K562 (cell line): ENCODE measurements at regions not wholly inside any gene's neighbourhood (a gene's known extent, or its start where the extent isn't known, plus 50 kb on each side); places are given as distances from the start of the nearest gene placed in this dataset.

Source experiments
- ATAC-seq: fragments of 200-7000 bp; cut with Tn5 transposase; 3 replicates; pipeline ENCODE4 v1.9.1; 2020; ENCODE audit warnings: moderate library complexity
- BruUV-seq: library from RNA; stranded (reverse); fragments of 400-500 nt; replicated peaks from 2 replicates; lab custom pipeline; 2021; lab: Mats Ljungman, UMichigan
- CTCF ChIA-PET: fragments of 300-600 bp; formaldehyde crosslinking; extraction: SDS; loops from one replicate; lab custom pipeline; 2021; ENCODE audit warnings: low intra/inter-chr PET ratio; lab: Yijun Ruan, JAX
- POLR2A ChIA-PET: fragments of 300-600, 350-650 bp; sonication (Branson Sonifier 250); formaldehyde crosslinking; extraction: SDS; loops from one replicate; lab custom pipeline; 2021; ENCODE audit warnings: antibody characterized with exemption, inconsistent platforms; lab: Yijun Ruan, JAX
- DNase-seq, 4 experiments: peaks; one replicate each; pipeline versions ENCODE4 v3.0.0 to v3.0.0-alpha.2; 2011 to 2018; ENCODE audit warnings: low spot score in 3 of 4, mixed read lengths in 3 of 4; ENCODE audit errors: extremely low read depth in 1 of 4
- FAIRE-seq: peaks from 2 replicates; lab custom pipeline; 2011; peaks lifted over from hg19 to GRCh38; lab: Jason Lieb, UNC
- H2AFZ ChIP-seq: 2 replicates; pipeline ENCODE4 v1.6.0; 2011; ENCODE audit warnings: low read depth, low read length, control low read depth, inconsistent platforms
- H3K27ac ChIP-seq: fragments of 200-600 bp; 3 replicates; pipeline ENCODE4 v1.8.0; 2011; ENCODE audit warnings: low read depth, mild to moderate bottlenecking, control low read depth, inconsistent platforms, low read length, moderate library complexity, mixed read lengths; ENCODE audit errors: extremely low read depth
- H3K27me3 ChIP-seq, 2 experiments: fragments of 300-600 bp in 1 of 2; 2 replicates in 1 of 2; 3 replicates in 1 of 2; pipeline versions ENCODE4 v1.6.0 to v1.8.0; 2011; ENCODE audit warnings: inconsistent platforms in 2 of 2, low read length in 2 of 2, mild to moderate bottlenecking in 1 of 2, mixed read lengths in 1 of 2, moderate library complexity in 1 of 2; ENCODE audit not compliant: control insufficient read depth in 2 of 2, insufficient read depth in 2 of 2
- H3K36me3 ChIP-seq: fragments of 300-600 bp; 3 replicates; pipeline ENCODE4 v1.8.0; 2011; ENCODE audit warnings: mild to moderate bottlenecking, low read length, inconsistent platforms; ENCODE audit not compliant: control insufficient read depth, insufficient read depth
- H3K4me1 ChIP-seq, 2 experiments: fragments of 200-600 bp in 1 of 2; replicated peaks in 1 of 2; 2 replicates in 1 of 2; 3 replicates in 1 of 2; pipeline versions ENCODE4 v1.5.1 to v1.8.0; 2011; ENCODE audit warnings: inconsistent platforms in 2 of 2, low read length in 2 of 2, mild to moderate bottlenecking in 1 of 2, mixed read lengths in 1 of 2, moderate library complexity in 1 of 2; ENCODE audit not compliant: control insufficient read depth in 2 of 2, insufficient read depth in 2 of 2
- H3K4me2 ChIP-seq: 2 replicates; pipeline ENCODE4 v1.6.1; 2011; ENCODE audit warnings: low read length, control low read depth, inconsistent platforms, mixed read lengths; ENCODE audit not compliant: insufficient read depth
- H3K4me3 ChIP-seq: fragments of 200-600 bp; sonication (generic), shearing (Covaris generic); 2 replicates; pipeline ENCODE4 v1.5.1; 2016; ENCODE audit warnings: control low read depth, inconsistent platforms
- H3K79me2 ChIP-seq: fragments of 200-600 bp; 3 replicates; pipeline ENCODE4 v1.8.0; 2011; ENCODE audit warnings: low read length, inconsistent platforms; ENCODE audit not compliant: control insufficient read depth, insufficient read depth
- H3K9ac ChIP-seq, 2 experiments: 2 replicates each; pipeline versions ENCODE4 v1.6.0 to v1.6.1; 2011; ENCODE audit warnings: low read depth in 2 of 2, low read length in 2 of 2, control low read depth in 1 of 2, inconsistent platforms in 1 of 2, mild to moderate bottlenecking in 1 of 2, mixed read lengths in 1 of 2; ENCODE audit not compliant: insufficient read depth in 1 of 2
- H3K9me1 ChIP-seq: one replicate; pipeline ENCODE4 v1.6.0; 2011; ENCODE audit warnings: inconsistent platforms, mild to moderate bottlenecking, low read length, moderate library complexity; ENCODE audit not compliant: control insufficient read depth, insufficient read depth
- H3K9me3 ChIP-seq: replicated peaks from 2 replicates; pipeline ENCODE4 v1.5.1; 2011; ENCODE audit warnings: low read depth, low read length, inconsistent platforms; ENCODE audit not compliant: control insufficient read depth, insufficient read depth
- H4K20me1 ChIP-seq: replicated peaks from 2 replicates; pipeline ENCODE4 v1.6.1; 2011; ENCODE audit warnings: low read length, inconsistent platforms, mixed read lengths; ENCODE audit not compliant: control insufficient read depth, insufficient read depth
- CHCHD3 ChIP-seq: fragments of 250-450 bp; sonication (Bioruptor Pico); IDR thresholded peaks from 2 replicates; pipeline ENCODE4 v2.1.2; 2022; ENCODE audit warnings: mild to moderate bottlenecking
- FOXA1 ChIP-seq: fragments of 450-650 bp; IDR thresholded peaks from 2 replicates; pipeline ENCODE4 v1.6.1; 2016; ENCODE audit warnings: mild to moderate bottlenecking, borderline replicate concordance
- KDM2B ChIP-seq: fragments of 250-450 bp; sonication (Bioruptor Pico); IDR thresholded peaks from 2 replicates; pipeline ENCODE4 v1.8.0; 2021; ENCODE audit warnings: mild to moderate bottlenecking, moderate library complexity
- KDM4B ChIP-seq, 2 experiments: fragments of 450-650 bp in 1 of 2; sonication (generic) in 1 of 2; IDR thresholded peaks; 2 replicates each; pipeline ENCODE4 v1.6.1; 2016 to 2017; ENCODE audit warnings: borderline replicate concordance in 2 of 2, antibody characterized with exemption in 1 of 2, low read depth in 1 of 2, mild to moderate bottlenecking in 1 of 2
- MCM7 ChIP-seq, 2 experiments: fragments of 450-650 bp; IDR thresholded peaks; 2 replicates each; pipeline ENCODE4 v1.6.1; 2016 to 2018
- MEF2D ChIP-seq: conservative IDR thresholded peaks from 2 replicates; pipeline ENCODE4 v1.6.1; 2016; ENCODE audit warnings: low read depth, missing genetic modification characterization, missing compliant biosample characterization
- MNT ChIP-seq, 2 experiments: fragments of 450-650 bp; conservative IDR thresholded peaks; 2 replicates each; pipeline ENCODE4 v1.6.1; 2017; ENCODE audit warnings: mild to moderate bottlenecking in 2 of 2, moderate library complexity in 2 of 2
- NCOA2 ChIP-seq, 2 experiments: fragments of 450-650 bp; IDR thresholded peaks; 2 replicates each; pipeline ENCODE4 v1.6.1; 2018; ENCODE audit warnings: mild to moderate bottlenecking in 2 of 2, moderate library complexity in 1 of 2; ENCODE audit not compliant: partially characterized antibody in 2 of 2
- PHB ChIP-seq: fragments of 250-450 bp; sonication (Bioruptor Pico); IDR thresholded peaks from 2 replicates; pipeline ENCODE4 v1.5.0; 2021
- POLR3G ChIP-seq: IDR thresholded peaks from 2 replicates; pipeline ENCODE4 v1.6.1; 2011; ENCODE audit not compliant: insufficient read length, insufficient replicate concordance; ENCODE audit errors: extremely low read depth
- TCF7 ChIP-seq: sonication (generic); IDR thresholded peaks from 2 replicates; pipeline ENCODE4 v1.6.1; 2016; ENCODE audit warnings: antibody characterized with exemption, borderline replicate concordance
- TOE1 ChIP-seq, 2 experiments: fragments of 450-650 bp in 1 of 2; sonication (generic) in 1 of 2; formaldehyde crosslinking in 1 of 2; IDR thresholded peaks; 2 replicates each; pipeline versions ENCODE4 v1.7.1 to v1.8.0; 2016 to 2022; ENCODE audit warnings: borderline replicate concordance in 2 of 2, mild to moderate bottlenecking in 2 of 2, antibody characterized with exemption in 1 of 2, inconsistent platforms in 1 of 2, low read depth in 1 of 2, missing genetic modification reagents in 1 of 2, moderate library complexity in 1 of 2
- TSC22D4 ChIP-seq: fragments of 450-650 bp; IDR thresholded peaks from 2 replicates; pipeline ENCODE4 v1.6.1; 2016; ENCODE audit warnings: missing genetic modification characterization, missing biosample characterization, control low read depth
- ZBTB17 ChIP-seq: fragments of 450-650 bp; formaldehyde crosslinking; IDR thresholded peaks from 2 replicates; pipeline ENCODE4 v1.4.0; 2020; ENCODE audit warnings: mild to moderate bottlenecking
- ZNF511 ChIP-seq: sonication (generic); formaldehyde crosslinking; IDR thresholded peaks from 2 replicates; pipeline ENCODE4 v1.8.0; 2022; ENCODE audit warnings: mild to moderate bottlenecking, missing genetic modification reagents
- ZNF584 ChIP-seq: fragments of 200-800 bp; sonication (Bioruptor generic); IDR thresholded peaks from 2 replicates; pipeline ENCODE4 v1.6.1; 2016; ENCODE audit warnings: low read depth, mild to moderate bottlenecking, missing genetic modification characterization, missing compliant biosample characterization
- WGBS: fragments of 100-300 bp; shearing (Covaris generic); methylation state at CpG from one replicate; pipeline ENCODE4 v1.1.6; 2016; ENCODE audit warnings: low coverage, mixed read lengths; ENCODE audit not compliant: insufficient coverage; ENCODE audit errors: missing lambda C conversion rate; 5-methylcytosine and 5-hydroxymethylcytosine counted together
- in situ Hi-C: fragments of 300-500 bp; cut with MboI; formaldehyde crosslinking; loops from 4 replicates; pipeline ENCODE4 v1.15.0; 2018; ENCODE audit warnings: inconsistent platforms, mixed read lengths
- intact Hi-C: fragments of 100-400 bp; cut with micrococcal nuclease; formaldehyde crosslinking; loops from 2 replicates; pipeline ENCODE4 v1.14.2; 2022

GRCh38 chr22:48147404-48147803, 1385.0 kb downstream of the TBC1D22A start:
- 0 out of 2 replicates have a peak, but pooled peaks cover 5% of the 10 kb centered on the region for H4K20me1 ChIP-seq
- H3K4me1 ChIP-seq, result no peaks in the 10 kb centered on the region
- no peak overlapping the region for H3K9ac ChIP-seq
- DNase-seq, result no peak
- ChIA-PET CTCF (no interaction called here), POLR2A (no interaction called here)
- H3K36me3 ChIP-seq, result no peaks in the 10 kb centered on the region
- in situ Hi-C loops, result no loop called here
- H3K4me2 ChIP-seq, result no peak overlapping the region
- TF ChIP-seq ZBTB17, result no peak
- TF ChIP-seq TSC22D4 (tag), result no peak
- no peak for TF ChIP-seq KDM2B
- TF ChIP-seq MEF2D, result no peak
- no peak overlapping the region for H3K4me3 ChIP-seq
- ATAC-seq, result no peak
- no TSS peak for BruUV-seq
- no peaks in the 10 kb centered on the region for H3K9me1 ChIP-seq
- H2AFZ ChIP-seq, result no peak overlapping the region
- WGBS, result 0% methylated on average over 2 of the region's 4 CpGs
- no peaks in the 10 kb centered on the region for H3K9me3 ChIP-seq
- no peak overlapping the region for H3K27ac ChIP-seq
- H3K27me3 ChIP-seq, result no peaks in the 10 kb centered on the region; a peak in 1 of 5 replicates
- no peaks in the 10 kb centered on the region for H3K79me2 ChIP-seq
- FAIRE-seq, result no peak
- intact Hi-C loops, result no loop called here

- 0% methylated on average over 5 of the region's 6 CpGs for WGBS
- intact Hi-C loops (no loop called here), in situ Hi-C loops (no loop called here)
- no peaks in the 10 kb centered on the region for H3K9me1 ChIP-seq
- no peak overlapping the region for H3K4me3 ChIP-seq
- no peak for FAIRE-seq
- no peaks in the 10 kb centered on the region for H3K9me3 ChIP-seq
- ChIA-PET POLR2A (no interaction called here), CTCF (no interaction called here)
- H3K9ac ChIP-seq, result no peak overlapping the region
- no peak for ATAC-seq
- H3K4me1 ChIP-seq, result no peaks in the 10 kb centered on the region
- H3K79me2 ChIP-seq, result no peaks in the 10 kb centered on the region
- H3K27ac ChIP-seq, result no peak overlapping the region
- H2AFZ ChIP-seq, result no peak overlapping the region
- peaks cover 0 to 3% of the 10 kb centered on the region in 2 experiments; a peak in 1 of 5 replicates for H3K27me3 ChIP-seq
- H4K20me1 ChIP-seq, result 0 out of 2 replicates have a peak, but pooled peaks cover 5% of the 10 kb centered on the region
- no peak overlapping the region for H3K4me2 ChIP-seq
- no peaks in the 10 kb centered on the region for H3K36me3 ChIP-seq
- DNase-seq, result no peak
- BruUV-seq, result no TSS peak
- no peak for TF ChIP-seq ZNF511 (CRISPR knock-in tag)
- no peak for TF ChIP-seq TOE1 (IDR thresholded peaks at IDR 0.05; ENCODE audit: borderline replicate concordance)
- TF ChIP-seq TOE1 (CRISPR knock-in tag; IDR thresholded peaks at IDR 0.05; ENCODE audit: borderline replicate concordance, low read depth), result no peak
- no peak for TF ChIP-seq PHB (CRISPR knock-in tag)
- TF ChIP-seq MNT (conservative IDR thresholded peaks at IDR 0.05), result no peak
- TF ChIP-seq MCM7 (IDR thresholded peaks at IDR 0.05), result no peak
- TF ChIP-seq ZNF584, result no peak
- TF ChIP-seq NCOA2 (IDR thresholded peaks at IDR 0.05; ENCODE audit: partially characterized antibody in 2 of 2), result no peak
- no peak for TF ChIP-seq KDM2B
- no peak for TF ChIP-seq POLR3G
- TF ChIP-seq FOXA1, result no peak
- no peak for TF ChIP-seq TCF7
- no peak for TF ChIP-seq CHCHD3
- TF ChIP-seq KDM4B (IDR thresholded peaks at IDR 0.05; ENCODE audit: borderline replicate concordance in 2 of 2, low read depth in 1 of 2), result no peak
These were observed 1384.0 kb downstream of the TBC1D22A start for GRCh38 chr22:48146426-48146825.
